A549 (cell line): ENCODE measurements at regions not wholly inside any gene's neighbourhood (a gene's known extent, or its start where the extent isn't known, plus 50 kb on each side); places are given as distances from the start of the nearest gene placed in this dataset.
A peak's percentile ranks its signal among the peaks of the same experiment; 100 is the strongest.

Experiments
- ATAC-seq, 2 experiments: fragments of 200-7000 bp in 1 of 2; fragments of >200 bp in 1 of 2; cut with Nextera tagmentation in 1 of 2; cut with Tn5 transposase in 1 of 2; 3 replicates each; pipeline versions ENCODE4 v1.8.0 to v1.9.1; 2018 to 2020; ENCODE audit warnings: mild to moderate bottlenecking in 1 of 2, moderate library complexity in 1 of 2
- CTCF ChIA-PET: fragments of 300-600 bp; sonication (Branson Sonifier 250); formaldehyde crosslinking; extraction: SDS; loops from one replicate; lab custom pipeline; 2021; ENCODE audit warnings: antibody characterized with exemption, inconsistent platforms; lab: Yijun Ruan, JAX
- POLR2A ChIA-PET: fragments of 350-600 bp; formaldehyde crosslinking; extraction: SDS; loops from one replicate; lab custom pipeline; 2021; ENCODE audit warnings: antibody characterized with exemption, inconsistent platforms; lab: Yijun Ruan, JAX
- DNase-seq, 2 experiments: peaks; one replicate each; pipeline versions ENCODE4 v3.0.0 to v3.0.0-alpha.2; 2011 to 2016; ENCODE audit warnings: low read depth in 1 of 2, low spot score in 1 of 2
- FAIRE-seq: peaks from 2 replicates; lab custom pipeline; 2011; peaks lifted over from hg19 to GRCh38; lab: Jason Lieb, UNC
- H3K27ac ChIP-seq, 2 experiments: fragments of >200 bp; sonication (Bioruptor Twin); formaldehyde crosslinking; 3 replicates each; pipeline ENCODE4 v1.5.1; 2016 to 2017
- H3K4me1 ChIP-seq: fragments of >200 bp; sonication (Bioruptor Twin); formaldehyde crosslinking; 3 replicates; pipeline ENCODE4 v1.6.1; 2016
- H3K4me2 ChIP-seq: fragments of >200 bp; sonication (Bioruptor Twin); formaldehyde crosslinking; 3 replicates; pipeline ENCODE4 v1.6.1; 2016
- H3K4me3 ChIP-seq: fragments of >200 bp; sonication (Bioruptor Twin); formaldehyde crosslinking; 3 replicates; pipeline ENCODE4 v1.5.1; 2016
- H3K9me3 ChIP-seq: fragments of >200 bp; sonication (Bioruptor Twin); formaldehyde crosslinking; 3 replicates; pipeline ENCODE4 v1.6.1; 2016
- CBX2 ChIP-seq: fragments of 200-600 bp; sonication (generic); IDR thresholded peaks from 2 replicates; pipeline ENCODE4 v1.6.1; 2016; ENCODE audit warnings: low read depth, mild to moderate bottlenecking, borderline replicate concordance
- CHD4 ChIP-seq: fragments of 200-600 bp; sonication (generic); IDR thresholded peaks from 2 replicates; pipeline ENCODE4 v1.6.1; 2016; ENCODE audit warnings: antibody characterized with exemption, mild to moderate bottlenecking, borderline replicate concordance
- E2F6 ChIP-seq: IDR thresholded peaks from 2 replicates; pipeline ENCODE4 v1.6.1; 2012; ENCODE audit warnings: low read depth, borderline replicate concordance
- EHMT2 ChIP-seq: fragments of 200-600 bp; sonication (generic); IDR thresholded peaks from 2 replicates; pipeline ENCODE4 v1.6.1; 2016; ENCODE audit warnings: antibody characterized with exemption, low read depth, mild to moderate bottlenecking, moderate library complexity
- FOSL2 ChIP-seq, 2 experiments: fragments of 450-650 bp in 1 of 2; fragments of >200 bp in 1 of 2; sonication (Bioruptor Twin) in 1 of 2; formaldehyde crosslinking; IDR thresholded peaks; 2 replicates each; pipeline versions ENCODE4 v1.5.0 to v1.6.1; 2016 to 2020; ENCODE audit warnings: mild to moderate bottlenecking in 1 of 2, moderate library complexity in 1 of 2
- HES2 ChIP-seq: fragments of >200 bp; sonication (Bioruptor Twin); formaldehyde crosslinking; IDR thresholded peaks from 2 replicates; pipeline ENCODE4 v1.6.1; 2016
- HMGXB4 ChIP-seq: fragments of 250-450 bp; sonication (Bioruptor Pico); IDR thresholded peaks from 2 replicates; pipeline ENCODE4 v1.5.0; 2021; ENCODE audit warnings: mild to moderate bottlenecking, moderate library complexity, borderline replicate concordance
- HOXA7 ChIP-seq: fragments of 250-450 bp; sonication (Bioruptor Pico); IDR thresholded peaks from 2 replicates; pipeline ENCODE4 v1.5.0; 2020; ENCODE audit warnings: mild to moderate bottlenecking, moderate library complexity
- HOXB5 ChIP-seq: fragments of 250-450 bp; sonication (Bioruptor Pico); IDR thresholded peaks from 2 replicates; pipeline ENCODE4 v1.5.0; 2020; ENCODE audit warnings: mild to moderate bottlenecking, moderate library complexity
- JUNB ChIP-seq: fragments of >200 bp; sonication (Bioruptor Twin); formaldehyde crosslinking; IDR thresholded peaks from 2 replicates; pipeline ENCODE4 v1.6.1; 2016
- MAFK ChIP-seq: fragments of 450-650 bp; IDR thresholded peaks from 2 replicates; pipeline ENCODE4 v1.6.1; 2014; ENCODE audit not compliant: partially characterized antibody
- MAX ChIP-seq: IDR thresholded peaks from 2 replicates; pipeline ENCODE4 v1.6.1; 2012
- MAZ ChIP-seq: fragments of 150-350 bp; IDR thresholded peaks from 2 replicates; pipeline ENCODE4 v1.6.1; 2014; ENCODE audit warnings: antibody characterized with exemption, low read depth, low read length, borderline replicate concordance
- NFE2L2 ChIP-seq: fragments of 150-350 bp; conservative IDR thresholded peaks from 2 replicates; pipeline ENCODE4 v1.6.1; 2014; ENCODE audit warnings: low read length
- NPAS2 ChIP-seq: fragments of 250-450 bp; sonication (Bioruptor Pico); IDR thresholded peaks from 2 replicates; pipeline ENCODE4 v1.8.0; 2022; ENCODE audit warnings: mild to moderate bottlenecking, moderate library complexity, borderline replicate concordance
- PBX3 ChIP-seq: IDR thresholded peaks from 2 replicates; pipeline ENCODE4 v1.6.1; 2012
- RAD21 ChIP-seq, 2 experiments: fragments of >200 bp in 1 of 2; sonication (Bioruptor Twin) in 1 of 2; formaldehyde crosslinking in 1 of 2; IDR thresholded peaks in 1 of 2; conservative IDR thresholded peaks in 1 of 2; 2 replicates in 1 of 2; 3 replicates in 1 of 2; pipeline ENCODE4 v1.6.1; 2012 to 2018; ENCODE audit warnings: inconsistent platforms in 1 of 2
- RCOR1 ChIP-seq: fragments of 150-350 bp; IDR thresholded peaks from 2 replicates; pipeline ENCODE4 v1.6.1; 2014; ENCODE audit warnings: antibody characterized with exemption, low read length, low read depth
- RNF2 ChIP-seq: fragments of 200-600 bp; sonication (generic); IDR thresholded peaks from 2 replicates; pipeline ENCODE4 v1.6.1; 2016; ENCODE audit warnings: low read depth, mild to moderate bottlenecking, antibody characterized with exemption, moderate library complexity, borderline replicate concordance
- SMC3 ChIP-seq: fragments of >200 bp; sonication (Bioruptor Twin); formaldehyde crosslinking; IDR thresholded peaks from 3 replicates; pipeline ENCODE4 v1.6.1; 2018; ENCODE audit warnings: inconsistent platforms
- ZC3H11A ChIP-seq: fragments of 450-650 bp; IDR thresholded peaks from 2 replicates; pipeline ENCODE4 v1.6.1; 2014; ENCODE audit warnings: antibody characterized with exemption, mild to moderate bottlenecking
- ZSCAN20 ChIP-seq: fragments of 250-450 bp; sonication (Bioruptor Pico); IDR thresholded peaks from 2 replicates; pipeline ENCODE4 v1.8.0; 2022; ENCODE audit warnings: mild to moderate bottlenecking, moderate library complexity
- WGBS: methylation state at CpG from one replicate; pipeline ENCODE4 v1.1.6; 2017; ENCODE audit errors: missing lambda C conversion rate; 5-methylcytosine and 5-hydroxymethylcytosine counted together

- TF ChIP-seq HMGXB4 (CRISPR knock-in tag), result no peak
- TF ChIP-seq HES2, result no peak
- TF ChIP-seq RAD21 (conservative IDR thresholded peaks at IDR 0.05 in 1 of 2, IDR thresholded peaks at IDR 0.05 in 1 of 2), result no peak
- TF ChIP-seq MAX, result 0 out of 2 replicates have a peak, but pooled peaks have one; percentile 23
- no peak for TF ChIP-seq NFE2L2
- no peak for TF ChIP-seq CHD4
- TF ChIP-seq MAFK, result no peak
- TF ChIP-seq RNF2, result no peak
- peak; percentile 38; the same call in 1 of the 2 replicates for TF ChIP-seq JUNB
- no peak for TF ChIP-seq ZC3H11A
- TF ChIP-seq, all 56 proteins: peak for 3
Measured at GRCh38 chr20:47927385-47927851, 142.1 kb upstream of the SULF2 start (continued).

DNA sequence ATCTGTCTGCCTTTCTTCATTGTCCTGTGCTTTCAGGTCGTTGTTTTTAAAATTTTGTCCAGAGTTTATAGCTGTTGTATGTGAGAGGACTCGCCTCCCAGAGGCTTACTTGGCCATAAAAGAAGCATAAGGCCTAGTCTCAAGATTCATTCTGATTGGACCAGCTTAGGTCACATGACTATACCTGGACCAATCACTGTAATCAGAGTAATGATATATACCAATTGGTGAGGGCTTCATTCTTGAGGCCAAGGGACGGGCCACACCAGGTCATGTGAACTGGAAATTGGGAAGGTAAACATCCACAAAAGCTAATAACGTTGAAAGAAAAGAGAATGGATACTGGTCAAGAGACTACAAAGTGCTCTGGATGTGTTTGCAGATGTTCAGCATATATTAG is 141.4 kb upstream of the SULF2 start:
- WGBS, result 22% methylated on average over 4 of the region's 4 CpGs
- Histone ChIP-seq H3K27ac (no peak overlapping the region), H3K4me1 (peaks cover 5% of the 10 kb centered on the region; the same call in 2 of the 3 replicates), H3K9me3 (0 out of 3 replicates have a peak, but pooled peaks cover 4% of the 10 kb centered on the region), H3K4me3 (no peak overlapping the region), H3K4me2 (no peak overlapping the region)
- no peak for DNase-seq
- no peak for ATAC-seq
- no peak for TF ChIP-seq FOSL2 (IDR thresholded peaks at IDR 0.05)
- TF ChIP-seq FOSL2 (CRISPR knock-in tag; IDR thresholded peaks at IDR 0.05), result no peak
- TF ChIP-seq HOXB5 (CRISPR knock-in tag), result no peak
- no peak for TF ChIP-seq ZSCAN20 (CRISPR knock-in tag)
- no peak for TF ChIP-seq RCOR1
- no peak for TF ChIP-seq EHMT2
- TF ChIP-seq E2F6, result no peak
- FAIRE-seq, result no peak
- CTCF ChIA-PET, result interaction anchor here (1.0 to 1.4 kb wide), 3 partner anchors 10 to 141 kb away, joined by 3 to 4 read pairs (median 4); no protein-coding TSS in a partner anchor
- POLR2A ChIA-PET, result no interaction called here

DNA sequence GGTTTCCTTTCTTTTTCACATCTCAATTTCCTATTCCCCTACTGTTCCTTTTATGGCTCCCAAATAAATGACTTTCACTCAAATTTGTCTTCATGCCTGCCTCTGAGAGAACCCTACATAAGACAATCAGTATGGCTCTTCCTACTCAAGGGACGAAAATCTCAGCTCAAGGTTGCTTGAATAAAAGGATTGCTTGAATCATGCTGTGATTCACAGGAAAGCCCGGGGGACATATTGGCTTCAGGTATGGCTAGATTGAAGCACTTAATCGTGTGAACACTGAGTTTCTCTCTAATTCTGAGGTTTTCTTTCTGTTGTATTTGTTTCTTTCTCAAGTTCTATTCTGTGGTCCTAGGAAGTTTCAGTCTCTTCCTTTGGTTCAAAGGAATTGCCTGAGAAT is 140.3 kb upstream of the SULF2 start:
- CTCF ChIA-PET, result interaction anchor here (1.4 kb wide), 1 partner anchor 31 kb away, joined by 3 read pairs; no protein-coding TSS in a partner anchor
- WGBS, result 7% methylated on average over 3 of the region's 3 CpGs
- no peak for TF ChIP-seq MAZ
- TF ChIP-seq PBX3, result no peak
- no peak for TF ChIP-seq HOXA7 (CRISPR knock-in tag)
- TF ChIP-seq CBX2, result no peak
- TF ChIP-seq SMC3, result no peak
- TF ChIP-seq NPAS2 (CRISPR knock-in tag), result no peak
- Histone ChIP-seq H3K4me1 (peaks cover 11% of the 10 kb centered on the region), H3K27ac (no peak overlapping the region), H3K4me2 (no peak overlapping the region), H3K9me3 (no peaks in the 10 kb centered on the region), H3K4me3 (no peak overlapping the region)
- POLR2A ChIA-PET, result no interaction called here
- DNase-seq (no peak), ATAC-seq (no peak), FAIRE-seq (no peak)
